NCI-H82 treated with DMSO at 0.1 percent for 48 hours (cell line): ENCODE measurements at regions not wholly inside any gene's neighbourhood (a gene's known extent, or its start where the extent isn't known, plus 50 kb on each side); places are given as distances from the start of the nearest gene placed in this dataset.
"Not testable (repeated sequence)": the region's sequence is repeated elsewhere in the genome, so short reads cannot be mapped to it uniquely, and the experiment has no call there.

ENCODE experiments used
- DNase-seq: peaks from one replicate; lab custom pipeline; 2025; ENCODE audit not compliant: unreplicated experiment; lab: John Stamatoyannopoulos, UW

- not testable (repeated sequence) for DNase-seq
Observed at GRCh38 chr4:3926271-3926670, 160.1 kb downstream of the ADRA2C start.

- DNase-seq, result not testable (repeated sequence)
Observed at GRCh38 chr4:3926969-3927755, 161.0 kb downstream of the ADRA2C start.

- DNase-seq, result not testable (repeated sequence)
Observed at GRCh38 chr4:3929431-3929830, 163.2 kb downstream of the ADRA2C start.

GRCh38 chr4:3932734-3933133 is 166.5 kb downstream of the ADRA2C start:
- not testable (repeated sequence) for DNase-seq

GRCh38 chr4:3935406-3935805 is 169.2 kb downstream of the ADRA2C start:
- DNase-seq, result not testable (repeated sequence)

- no peak for DNase-seq
Observed at GRCh38 chr4:3936184-3936583, 170.0 kb downstream of the ADRA2C start.

GRCh38 chr4:3937849-3938562 is 171.8 kb downstream of the ADRA2C start:
- DNase-seq, result not testable (repeated sequence)

- not testable (repeated sequence) for DNase-seq
Observed at GRCh38 chr4:3938676-3939075, 172.5 kb downstream of the ADRA2C start.

GRCh38 chr4:3939954-3940591 is 173.9 kb downstream of the ADRA2C start:
- DNase-seq, result not testable (repeated sequence)

GRCh38 chr4:3941735-3942522 is 175.7 kb downstream of the ADRA2C start:
- DNase-seq, result not testable (repeated sequence)

GRCh38 chr4:3942569-3942971 is 176.4 kb downstream of the ADRA2C start:
- DNase-seq, result not testable (repeated sequence)

GRCh38 chr4:3943051-3943450 is 176.9 kb downstream of the ADRA2C start:
- not testable (repeated sequence) for DNase-seq

GRCh38 chr4:3945511-3946290 is 179.5 kb downstream of the ADRA2C start:
- no peak for DNase-seq

- not testable (repeated sequence) for DNase-seq
Observed at GRCh38 chr4:3946553-3946952, 180.4 kb downstream of the ADRA2C start.

GRCh38 chr4:3947761-3948160 is 181.6 kb downstream of the ADRA2C start:
- DNase-seq, result not testable (repeated sequence)

- DNase-seq, result not testable (repeated sequence)
Observed at GRCh38 chr4:3948210-3948609, 182.0 kb downstream of the ADRA2C start.

GRCh38 chr4:3949916-3950315 is 183.7 kb downstream of the ADRA2C start:
- not testable (repeated sequence) for DNase-seq

- DNase-seq, result not testable (repeated sequence)
Observed at GRCh38 chr4:3952443-3953139, 186.4 kb downstream of the ADRA2C start.

- not testable (repeated sequence) for DNase-seq
Observed at GRCh38 chr4:3953140-3953489, 186.9 kb downstream of the ADRA2C start.
